Activated CD4-positive, alpha-beta T cell treated with anti-CD3 and anti-CD28 coated beads, Interleukin-2, amount 50 U/mL, for 16 hours (primary cell): ENCODE measurements at regions not wholly inside any gene's neighbourhood (a gene's known extent, or its start where the extent isn't known, plus 50 kb on each side); places are given as distances from the start of the nearest gene placed in this dataset.
"Not testable (repeated sequence)": the region's sequence is repeated elsewhere in the genome, so short reads cannot be mapped to it uniquely, and the experiment has no call there.

ENCODE experiments used
- DNase-seq: peaks from one replicate; pipeline ENCODE4 v3.0.0-alpha.2; 2020

- no peak for DNase-seq
Observed at GRCh38 chr3:15903759-15904720, 106.3 kb upstream of the ANKRD28 start.

- no peak for DNase-seq
Observed at GRCh38 chr3:15905041-15905440, 107.3 kb upstream of the ANKRD28 start.

GRCh38 chr3:15907403-15907802 lies 109.6 kb upstream of the ANKRD28 start:
- not testable (repeated sequence) for DNase-seq

GRCh38 chr3:15918988-15919387 lies 121.2 kb upstream of the ANKRD28 start:
- DNase-seq = no peak

- no peak for DNase-seq
Observed at GRCh38 chr3:15919971-15920370, 122.2 kb upstream of the ANKRD28 start.

DNA sequence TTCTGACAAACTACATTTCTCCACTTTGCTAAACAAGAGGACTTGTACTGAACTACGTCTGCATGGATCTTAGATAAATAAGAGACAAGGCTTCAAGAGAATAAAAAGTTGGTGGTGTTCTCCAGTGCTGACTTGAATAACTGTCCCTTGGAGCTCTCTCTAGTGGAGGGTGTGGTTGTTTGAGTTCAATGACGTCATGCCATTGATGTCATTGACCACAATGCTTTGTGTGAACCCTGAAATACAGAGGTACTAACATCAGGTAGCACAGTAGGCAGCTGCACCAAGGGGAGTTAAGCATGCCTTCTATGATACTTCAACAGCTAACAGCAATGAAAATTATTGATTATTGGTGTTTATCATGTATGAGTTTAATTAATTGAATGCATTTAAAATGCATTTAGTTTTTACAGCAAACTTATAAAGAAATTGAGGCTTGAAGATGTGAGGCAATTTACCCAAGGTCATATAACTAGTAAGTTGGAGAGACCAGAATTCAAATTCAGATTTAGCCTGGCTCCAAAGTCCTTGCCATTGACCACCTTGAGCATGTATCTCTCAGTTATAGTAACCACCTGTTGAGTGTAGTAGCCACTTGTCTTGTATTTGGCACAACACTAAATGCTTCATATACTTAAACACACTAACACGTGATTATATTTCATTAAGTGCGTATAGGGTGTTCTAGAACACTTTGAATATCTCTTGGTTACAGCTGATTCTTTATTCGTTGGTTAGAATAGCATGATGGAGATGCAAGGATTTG lies 126.0 kb upstream of the ANKRD28 start:
- no peak for DNase-seq

DNA sequence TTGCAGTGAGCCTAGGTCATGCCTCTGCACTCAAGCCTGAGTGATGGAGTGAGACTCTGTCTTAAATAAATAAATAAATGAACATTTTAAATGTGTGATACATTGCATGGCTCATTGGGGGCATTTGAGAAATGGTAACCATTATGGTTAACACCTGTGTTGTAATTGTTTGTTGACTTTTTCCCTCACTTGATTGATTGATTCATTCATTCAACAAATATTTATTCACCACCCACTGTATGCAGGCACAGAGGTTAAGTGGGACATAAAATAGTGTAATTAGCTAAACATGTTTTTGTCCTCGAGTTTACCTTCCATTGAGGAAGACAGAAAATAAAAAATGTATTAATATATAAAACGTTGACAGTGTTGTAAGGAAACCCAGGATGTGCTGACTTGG lies 127.1 kb upstream of the ANKRD28 start:
- DNase-seq = no peak

DNA sequence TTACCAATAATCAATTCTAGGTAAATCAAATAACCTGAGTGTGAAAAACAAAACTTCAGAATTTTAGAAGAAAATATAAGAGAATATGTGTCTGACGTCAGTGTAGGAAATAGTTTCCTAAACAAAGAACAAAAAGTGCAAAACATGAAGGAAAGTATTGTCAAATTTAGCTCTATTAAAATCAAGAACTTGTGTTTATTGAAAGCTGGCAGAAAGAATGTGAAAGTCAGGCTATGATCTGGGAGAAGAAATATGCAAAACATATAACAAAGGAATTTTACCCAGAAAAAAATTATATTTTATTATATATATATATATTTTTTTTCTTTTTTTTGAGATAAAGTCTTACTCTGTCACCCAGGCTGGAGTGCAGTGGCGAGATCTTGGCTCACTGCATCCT lies 129.1 kb upstream of the ANKRD28 start:
- DNase-seq = no peak

DNA sequence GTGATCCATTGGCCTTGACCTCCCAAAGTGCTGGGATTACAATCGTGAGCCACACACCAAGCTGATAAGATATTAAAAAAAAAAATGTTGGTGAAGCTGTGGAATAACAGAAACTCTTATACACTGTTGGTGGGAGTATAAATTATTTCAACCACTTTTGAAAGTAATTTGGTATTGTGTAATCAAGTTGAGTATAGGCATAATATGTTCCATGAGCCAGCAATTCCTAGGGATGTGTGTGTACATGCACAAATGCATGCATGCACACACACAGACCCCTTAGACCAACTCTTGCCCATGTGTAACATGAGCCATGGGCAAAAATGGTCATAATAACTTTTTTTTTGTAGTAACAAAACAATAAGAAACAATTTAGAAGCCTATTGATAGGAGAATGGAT lies 130.2 kb upstream of the ANKRD28 start:
- DNase-seq = no peak

DNA sequence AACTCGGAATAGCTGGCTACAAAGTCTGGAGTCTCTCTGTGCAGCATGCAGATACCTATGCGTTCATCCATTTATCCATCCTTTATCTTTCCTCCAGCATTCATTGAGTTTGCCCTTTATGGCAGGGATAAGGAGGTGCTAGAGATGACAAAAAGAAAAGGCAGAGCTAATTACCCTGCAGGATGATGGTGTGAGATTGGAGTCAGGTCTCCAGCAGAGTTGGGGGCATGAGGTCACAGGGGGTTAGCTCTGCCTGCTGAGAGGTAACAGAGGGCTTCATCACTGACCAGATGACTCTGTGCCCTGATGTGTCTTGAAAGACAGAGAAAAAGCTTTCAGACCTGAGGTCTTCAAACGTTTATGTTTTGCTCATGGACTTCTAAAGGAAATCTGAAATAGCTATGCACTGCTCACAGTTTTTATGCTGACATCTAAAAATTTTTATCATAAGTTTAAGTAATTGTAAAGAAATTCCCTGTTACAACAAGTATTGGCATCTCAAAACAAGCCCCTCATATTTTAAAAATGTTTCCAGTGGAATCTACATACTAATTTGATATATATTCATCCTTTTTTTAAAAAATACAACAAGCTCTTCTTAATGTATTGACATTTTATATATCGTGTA lies 132.3 kb upstream of the ANKRD28 start:
- no peak for DNase-seq

GRCh38 chr3:15932348-15933300 lies 134.8 kb upstream of the ANKRD28 start:
- peak; percentile 1 for DNase-seq

- DNase-seq = no peak
Observed at GRCh38 chr3:15933439-15934139, 135.8 kb upstream of the ANKRD28 start.

GRCh38 chr3:15934389-15935195 lies 136.8 kb upstream of the ANKRD28 start:
- DNase-seq = no peak

- no peak for DNase-seq
Observed at GRCh38 chr3:15936312-15936711, 138.5 kb upstream of the ANKRD28 start.

DNA sequence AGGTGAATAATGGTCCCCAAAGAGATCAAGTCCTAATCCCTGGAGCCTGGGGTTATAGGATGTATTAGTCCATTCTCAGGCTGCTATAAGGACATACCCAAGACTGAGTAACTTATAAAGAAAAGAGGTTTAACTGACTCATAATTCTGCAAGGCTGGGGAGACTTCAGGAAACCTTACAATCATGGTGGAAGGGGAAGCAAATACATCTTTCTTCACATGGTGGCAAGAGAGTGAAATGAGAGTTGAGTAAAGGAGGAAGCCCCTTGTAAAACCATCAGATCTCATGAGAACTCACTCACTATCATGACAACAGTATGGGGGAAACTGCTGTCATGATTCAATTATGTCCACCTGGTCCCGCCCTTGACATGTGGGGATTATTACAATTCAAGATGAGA lies 142.9 kb upstream of the ANKRD28 start:
- no peak for DNase-seq

DNA sequence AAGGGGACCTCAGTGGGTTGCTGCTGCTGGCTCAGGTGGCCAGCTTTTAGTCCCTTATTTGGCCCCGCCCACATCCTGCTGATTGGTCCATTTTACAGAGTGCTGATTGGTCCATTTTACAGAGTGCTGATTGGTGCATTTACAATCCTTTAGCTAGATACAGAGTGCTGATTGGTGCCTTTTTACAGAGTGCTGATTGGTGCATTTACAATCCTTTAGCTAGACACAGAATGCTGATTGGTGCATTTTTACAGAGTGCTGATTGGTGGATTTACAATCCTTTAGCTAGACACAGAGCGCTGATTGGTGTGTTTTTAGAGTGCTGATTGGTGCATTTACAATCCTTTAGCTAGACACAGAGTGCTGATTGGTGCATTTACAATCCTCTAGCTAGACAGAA lies 143.7 kb upstream of the ANKRD28 start:
- DNase-seq = not testable (repeated sequence)

GRCh38 chr3:15941958-15942357 lies 144.2 kb upstream of the ANKRD28 start:
- no peak for DNase-seq

DNA sequence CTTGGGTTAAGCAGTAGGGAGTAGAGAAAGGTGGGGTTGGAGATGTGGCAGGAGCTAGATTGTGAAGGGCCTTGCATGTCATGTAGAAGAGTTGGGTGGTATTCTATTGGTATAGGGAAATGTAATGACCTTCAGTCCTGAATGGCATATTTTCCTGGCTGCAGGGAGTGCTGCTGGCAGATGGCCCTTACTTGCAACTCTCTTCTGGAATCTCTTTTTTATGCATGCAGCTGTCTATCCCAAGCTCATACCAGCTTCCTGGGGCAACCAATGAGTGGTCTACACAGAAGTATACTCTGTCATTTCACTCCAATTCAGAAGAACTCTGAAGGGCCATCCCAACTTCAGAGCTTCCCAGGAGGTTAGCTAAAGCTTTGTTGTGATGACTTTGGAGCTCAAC lies 144.7 kb upstream of the ANKRD28 start:
- no peak for DNase-seq

GRCh38 chr3:15942936-15943335 lies 145.2 kb upstream of the ANKRD28 start:
- no peak for DNase-seq

- no peak for DNase-seq
Observed at GRCh38 chr3:15948388-15948787, 150.6 kb upstream of the ANKRD28 start.
